Heart right ventricle (tissue), 16 donors: ENCODE measurements at regions not wholly inside any gene's neighbourhood (a gene's known extent, or its start where the extent isn't known, plus 50 kb on each side); places are given as distances from the start of the nearest gene placed in this dataset.
"Not testable (repeated sequence)": the region's sequence is repeated elsewhere in the genome, so short reads cannot be mapped to it uniquely, and the experiment has no call there.

Experiments
- ATAC-seq, 8 donors: fragments of 200-7000 bp; cut with Tn5 transposase; one replicate each; pipeline ENCODE4 v1.9.1; 2020; ENCODE audit warnings: mild to moderate bottlenecking in 8 of 8, moderate library complexity in 8 of 8, moderate number of reproducible peaks in 1 of 8
- DNase-seq, 2 donors: peaks; one replicate each; pipeline ENCODE4 v3.0.0-alpha.2; 2020
- H3K27ac ChIP-seq, 10 donors: fragments of 200-600 bp; sonication (generic) in 2 of 10; one replicate each; pipeline versions ENCODE4 v1.5.0 to v1.8.0; 2020 to 2022; ENCODE audit warnings: mild to moderate bottlenecking in 3 of 10
- H3K27me3 ChIP-seq, 7 donors: fragments of 200-600 bp; one replicate each; pipeline ENCODE4 v1.8.0; 2021 to 2022; ENCODE audit warnings: mild to moderate bottlenecking in 2 of 7
- H3K36me3 ChIP-seq, 9 donors: fragments of 200-600 bp; sonication (generic) in 1 of 9; one replicate each; pipeline versions ENCODE4 v1.5.0 to v1.8.0; 2020 to 2022; ENCODE audit warnings: mild to moderate bottlenecking in 2 of 9
- H3K4me1 ChIP-seq, 9 donors: fragments of 200-600 bp; sonication (generic) in 1 of 9; one replicate each; pipeline versions ENCODE4 v1.5.0 to v1.8.0; 2020 to 2022; ENCODE audit warnings: mild to moderate bottlenecking in 4 of 9
- H3K4me3 ChIP-seq, 10 donors: fragments of 200-600 bp; sonication (generic) in 2 of 10; one replicate each; pipeline versions ENCODE4 v1.5.0 to v1.8.0; 2020 to 2022; ENCODE audit warnings: mild to moderate bottlenecking in 7 of 10, moderate library complexity in 2 of 10
- H3K9me3 ChIP-seq, 11 donors: fragments of 200-600 bp in 10 of 11; sonication (generic) in 2 of 11; one replicate each; pipeline versions ENCODE4 v1.5.0 to v1.8.0; 2013 to 2022; ENCODE audit warnings: mild to moderate bottlenecking in 2 of 11, control low read depth in 1 of 11, moderate library complexity in 1 of 11
- CTCF ChIP-seq, 9 donors: fragments of 200-600 bp; sonication (generic) in 2 of 9; IDR thresholded peaks; one replicate each; pipeline versions ENCODE4 v1.5.0 to v1.8.0; 2021 to 2022; ENCODE audit warnings: antibody characterized with exemption in 9 of 9, mild to moderate bottlenecking in 5 of 9, moderate library complexity in 1 of 9
- WGBS, 2 donors: extraction: QIAGEN DNeasy Blood & Tissue Kit; methylation state at CpG; one replicate each; pipeline ENCODE4 v1.1.7; 2013; ENCODE audit warnings: inconsistent platforms in 1 of 2; 5-methylcytosine and 5-hydroxymethylcytosine counted together
- intact Hi-C, 10 donors: fragments of 100-400 bp; cut with DNase I; formaldehyde crosslinking; loops; one replicate each; pipeline versions ENCODE4 v1.11.1 to v1.14.2; 2022
- donor health status: Arrhythmogenic right ventricular cardiomyopathy.
- donor health status: ischemic (EF 13 %, LVEDD 7.1; RV severe dilation, severe dysfunction).
- donor health status: healthy with polysubstance abuse.
- donor health status: DM: no; HTN: yes; CAD: no.
- donor health status: DM: no; HTN: no; CAD: no.
- donor health status: ischemic (EF 25% LVEDD 6.9; RV normal size, moderate dysfunction).
- donor health status: ischemic (EF 25% LVEDD 5.7; RV mildly dilated, moderate dysfunction).
- donor health status: healthy.
- donor health status: DM: yes; HTN: yes; CAD: no.
- donor health status: Ischemic cardiomyopathy.
- donor health status: ischemic (EF 35%, LVEDD 5.7; RV mildly dilated, moderate dysfunction).
- donor health status: nonischemic (EF 11% LVEDD 7.7; RV severe dilation, severe dysfunction).
- donor health status: DM: yes; HTN: yes; CAD: no.
- donor health status: PGD.
- donor health status: ischemic (EF 29% LVEDD 5.4; RV normal size, mild dysfunction).
- donor health status: nonischemic (EF 23%, LVEDD 6.1; RV moderate dilation, normal function).

DNA sequence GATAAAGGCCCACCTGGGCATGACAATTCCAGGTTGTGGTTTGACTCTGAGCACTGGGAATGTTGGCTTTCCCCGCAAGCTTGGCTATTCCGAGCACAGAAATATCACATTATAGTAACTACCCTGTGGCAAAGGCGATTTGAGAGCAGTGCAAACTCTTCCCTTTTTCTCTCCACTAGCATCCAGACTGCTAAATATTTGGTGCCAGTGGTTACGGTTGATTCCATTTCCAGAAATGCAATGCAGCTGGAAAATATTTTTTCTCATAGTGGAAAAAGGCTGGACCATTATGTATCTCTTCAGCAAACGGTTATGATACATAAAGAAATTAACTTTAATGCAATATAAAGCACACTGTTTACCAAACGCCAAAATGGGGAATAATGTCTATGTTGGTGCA is 158.0 kb downstream of the ENC1 start:
- Histone ChIP-seq H3K4me3 (no peak overlapping the region), H3K27me3 (no peaks in the 10 kb centered on the region), H3K27ac (no peak overlapping the region), H3K36me3 (no peaks in the 10 kb centered on the region), H3K9me3 (no peaks in the 10 kb centered on the region), H3K4me1 (peaks cover 0 to 8% (median 0%) of the 10 kb centered on the region in 9 donors)
- WGBS, 2 donors = 86 to 92% methylated on average over 6 of the region's 6 CpGs
- no peak for TF ChIP-seq CTCF (IDR thresholded peaks at IDR 0.05)
- no peak for ATAC-seq
- no peak for DNase-seq
- intact Hi-C loops = no loop called here

GRCh38 chr5:74481357-74481756 is 159.2 kb downstream of the ENC1 start:
- intact Hi-C loops, H3K27ac ChIP-seq, H3K4me1 ChIP-seq, H3K9me3 ChIP-seq, DNase-seq, ATAC-seq, H3K36me3 ChIP-seq, H3K27me3 ChIP-seq, H3K4me3 ChIP-seq: not testable (repeated sequence)
- 97 to 100% methylated on average over 2 of the region's 2 CpGs for WGBS, 2 donors

- TF ChIP-seq CTCF (IDR thresholded peaks at IDR 0.05) = no peak
- DNase-seq = no peak
- WGBS, 2 donors = 63 to 72% methylated on average over 6 of the region's 6 CpGs
These were observed 160.3 kb downstream of the ENC1 start for GRCh38 chr5:74480201-74480600.

GRCh38 chr5:74478328-74478727 is 162.2 kb downstream of the ENC1 start:
- intact Hi-C loops = loop anchor here in 1 of 10 donors (10.0 kb wide), 1 partner anchor 66 kb away; no protein-coding TSS in a partner anchor
- peaks cover 0 to 8% (median 0%) of the 10 kb centered on the region in 9 donors for H3K4me1 ChIP-seq
- no peaks in the 10 kb centered on the region for H3K9me3 ChIP-seq
- WGBS, 2 donors = 75 to 79% methylated on average over 5 of the region's 5 CpGs
- no peak for ATAC-seq
- no peak for DNase-seq
- peaks cover 0 to 7% (median 0%) of the 10 kb centered on the region in 7 donors for H3K27me3 ChIP-seq
- no peak for TF ChIP-seq CTCF (IDR thresholded peaks at IDR 0.05)
- no peak overlapping the region for H3K4me3 ChIP-seq
- no peak overlapping the region for H3K27ac ChIP-seq
- no peaks in the 10 kb centered on the region for H3K36me3 ChIP-seq

More at GRCh38 chr5:74480201-74480600, 160.3 kb downstream of the ENC1 start:
- no peak overlapping the region for H3K4me3 ChIP-seq
- no peaks in the 10 kb centered on the region for H3K9me3 ChIP-seq
- intact Hi-C loops = no loop called here
- ATAC-seq = no peak
- H3K27ac ChIP-seq = no peak overlapping the region
- peaks cover 0 to 7% (median 0%) of the 10 kb centered on the region in 7 donors for H3K27me3 ChIP-seq
- no peaks in the 10 kb centered on the region for H3K36me3 ChIP-seq
- H3K4me1 ChIP-seq = peaks cover 0 to 8% (median 0%) of the 10 kb centered on the region in 9 donors

DNA sequence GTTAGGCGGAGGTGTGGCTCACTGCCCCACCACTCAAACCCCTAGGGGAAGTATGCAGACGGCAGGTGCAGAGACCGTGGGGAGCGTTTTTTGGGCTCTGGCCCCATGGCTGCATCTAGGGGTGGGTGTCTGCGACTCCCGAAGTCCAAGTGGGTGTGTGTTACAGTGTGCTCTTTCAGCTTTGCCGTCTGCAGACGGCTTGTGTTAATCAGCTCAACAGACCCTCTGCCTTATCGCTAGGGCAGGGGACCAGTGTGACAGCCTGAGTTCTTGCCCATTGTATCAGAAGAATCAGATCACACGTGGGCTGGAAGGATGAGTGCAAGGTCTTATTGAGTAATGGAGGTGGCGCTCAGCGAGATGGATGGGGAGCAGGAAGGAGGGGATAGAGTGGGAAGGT is 162.8 kb downstream of the ENC1 start:
- no peak for ATAC-seq
- H3K4me1 ChIP-seq = peaks cover 0 to 3% (median 0%) of the 10 kb centered on the region in 9 donors
- 78 to 90% methylated on average over 12 of the region's 12 CpGs for WGBS, 2 donors
- H3K36me3 ChIP-seq = no peaks in the 10 kb centered on the region
- H3K27me3 ChIP-seq = peaks cover 0 to 7% (median 0%) of the 10 kb centered on the region in 7 donors
- DNase-seq = no peak
- H3K9me3 ChIP-seq = no peaks in the 10 kb centered on the region
- no peak overlapping the region for H3K4me3 ChIP-seq
- intact Hi-C loops = loop anchor here in 1 of 10 donors (10.0 kb wide), 1 partner anchor 67 kb away; no protein-coding TSS in a partner anchor
- H3K27ac ChIP-seq = no peak overlapping the region
- TF ChIP-seq CTCF (IDR thresholded peaks at IDR 0.05) = no peak
